HepG2 (cell line): ENCODE measurements at regions not wholly inside any gene's neighbourhood (a gene's known extent, or its start where the extent isn't known, plus 50 kb on each side); places are given as distances from the start of the nearest gene placed in this dataset.

ENCODE experiments used
- ATAC-seq: fragments of 200-7000 bp; cut with Tn5 transposase; 3 replicates; pipeline ENCODE4 v1.9.1; 2020; ENCODE audit warnings: mild to moderate bottlenecking, moderate library complexity
- BruUV-seq: library from RNA; stranded (reverse); fragments of 400-500 nt; replicated peaks from 2 replicates; lab custom pipeline; 2021; lab: Mats Ljungman, UMichigan
- CTCF ChIA-PET: fragments of 300-600 bp; formaldehyde crosslinking; extraction: SDS; loops from one replicate; lab custom pipeline; 2021; ENCODE audit warnings: low total read pairs, inconsistent platforms, low intra/inter-chr PET ratio; lab: Yijun Ruan, JAX
- POLR2A ChIA-PET: fragments of 350-600 bp; sonication (Branson Sonifier 250); formaldehyde crosslinking; loops from one replicate; lab custom pipeline; 2020; ENCODE audit warnings: antibody characterized with exemption, inconsistent platforms; lab: Yijun Ruan, JAX
- DNase-seq: peaks from one replicate; pipeline ENCODE4 v3.0.0-alpha.2; 2015; ENCODE audit warnings: low spot score
- FAIRE-seq: peaks from 3 replicates; lab custom pipeline; 2011; peaks lifted over from hg19 to GRCh38; lab: Jason Lieb, UNC
- H2AFZ ChIP-seq: one replicate; pipeline ENCODE4 v1.6.1; 2011; ENCODE audit warnings: low read length, inconsistent platforms
- H3K27ac ChIP-seq: fragments of 300-600 bp; 3 replicates; pipeline ENCODE4 v1.8.0; 2011; ENCODE audit warnings: mixed run types, mild to moderate bottlenecking, mixed read lengths, low read length, inconsistent platforms; ENCODE audit not compliant: insufficient read depth; ENCODE audit errors: extremely low read length
- H3K27me3 ChIP-seq, 2 experiments: fragments of 200-600 bp in 1 of 2; 2 replicates in 1 of 2; 3 replicates in 1 of 2; pipeline versions ENCODE4 v1.6.0 to v1.8.0; 2011; ENCODE audit warnings: low read length in 2 of 2, mild to moderate bottlenecking in 2 of 2, moderate library complexity in 2 of 2, inconsistent platforms in 1 of 2; ENCODE audit not compliant: insufficient read depth in 2 of 2, control insufficient read depth in 1 of 2
- H3K36me3 ChIP-seq, 2 experiments: fragments of 200-600 bp in 1 of 2; replicated peaks in 1 of 2; 2 replicates in 1 of 2; 3 replicates in 1 of 2; pipeline versions ENCODE4 v1.5.1 to v1.8.0; 2011; ENCODE audit warnings: low read length in 2 of 2, inconsistent platforms in 1 of 2; ENCODE audit not compliant: insufficient read depth in 2 of 2, control insufficient read depth in 1 of 2
- H3K4me1 ChIP-seq: 2 replicates; pipeline ENCODE4 v1.5.1; 2012; ENCODE audit warnings: low read length, inconsistent platforms; ENCODE audit not compliant: insufficient read depth
- H3K4me2 ChIP-seq: 2 replicates; pipeline ENCODE4 v1.6.0; 2011; ENCODE audit warnings: low read depth, low read length, inconsistent platforms
- H3K4me3 ChIP-seq, 3 experiments: fragments of 200-600 bp in 1 of 3; sonication (generic), shearing (Covaris generic) in 1 of 3; replicated peaks in 1 of 3; 2 replicates each; pipeline ENCODE4 v1.5.1; 2011 to 2016; ENCODE audit warnings: low read length in 3 of 3, inconsistent platforms in 2 of 3, low read depth in 2 of 3, mild to moderate bottlenecking in 2 of 3, control low read depth in 1 of 3, mixed read lengths in 1 of 3; ENCODE audit not compliant: insufficient read depth in 1 of 3
- H3K79me2 ChIP-seq: one replicate; pipeline ENCODE4 v1.6.1; 2011; ENCODE audit warnings: low read length, inconsistent platforms; ENCODE audit not compliant: insufficient read depth
- H3K9ac ChIP-seq: 2 replicates; pipeline ENCODE4 v1.6.0; 2011; ENCODE audit warnings: mild to moderate bottlenecking, low read depth, low read length, inconsistent platforms; ENCODE audit not compliant: insufficient read depth
- H3K9me3 ChIP-seq: 2 replicates; pipeline ENCODE4 v1.5.1; 2012; ENCODE audit warnings: mild to moderate bottlenecking, low read length
- H4K20me1 ChIP-seq: 2 replicates; pipeline ENCODE4 v1.6.0; 2011; ENCODE audit warnings: inconsistent platforms, mild to moderate bottlenecking, low read length, moderate library complexity; ENCODE audit not compliant: insufficient read depth
- CBX2 ChIP-seq, 2 experiments: fragments of 200-600 bp in 1 of 2; sonication (generic); formaldehyde crosslinking in 1 of 2; IDR thresholded peaks; 2 replicates each; pipeline versions ENCODE4 v1.7.0 to v1.8.1; 2018 to 2022; ENCODE audit warnings: low read depth in 2 of 2, low read length in 1 of 2, mild to moderate bottlenecking in 1 of 2, missing genetic modification reagents in 1 of 2
- EEA1 ChIP-seq: sonication (generic); formaldehyde crosslinking; IDR thresholded peaks from 2 replicates; pipeline ENCODE4 v1.5.1; 2020; ENCODE audit warnings: mild to moderate bottlenecking, missing genetic modification reagents, borderline replicate concordance
- FOXJ3 ChIP-seq: sonication (generic); formaldehyde crosslinking; IDR thresholded peaks from 2 replicates; pipeline ENCODE4 v1.4.0; 2020; ENCODE audit warnings: missing genetic modification reagents, mild to moderate bottlenecking, borderline replicate concordance
- MAF1 ChIP-seq: sonication (generic); formaldehyde crosslinking; IDR thresholded peaks from 2 replicates; pipeline ENCODE4 v1.5.0; 2020; ENCODE audit warnings: missing genetic modification reagents, borderline replicate concordance
- PRMT3 ChIP-seq: sonication (generic); formaldehyde crosslinking; IDR thresholded peaks from 2 replicates; pipeline ENCODE4 v1.8.1; 2022; ENCODE audit warnings: low read depth, mild to moderate bottlenecking, moderate library complexity, missing genetic modification reagents, borderline replicate concordance
- ZFP37 ChIP-seq: sonication (generic); formaldehyde crosslinking; IDR thresholded peaks from 2 replicates; pipeline ENCODE4 v1.4.0; 2020; ENCODE audit warnings: missing genetic modification reagents, borderline replicate concordance
- ZNF326 ChIP-seq: sonication (generic); formaldehyde crosslinking; IDR thresholded peaks from 2 replicates; pipeline ENCODE4 v1.4.0; 2020; ENCODE audit warnings: missing genetic modification reagents, borderline replicate concordance
- ZNF547 ChIP-seq: sonication (generic); formaldehyde crosslinking; IDR thresholded peaks from 2 replicates; pipeline ENCODE4 v1.5.1; 2020; ENCODE audit warnings: mild to moderate bottlenecking, missing genetic modification reagents
- ZSCAN20 ChIP-seq: sonication (generic); formaldehyde crosslinking; IDR thresholded peaks from 2 replicates; pipeline ENCODE4 v1.4.0; 2020; ENCODE audit warnings: missing genetic modification reagents, mild to moderate bottlenecking, borderline replicate concordance
- WGBS: methylation state at CpG from one replicate; pipeline ENCODE4 v1.1.6; 2017; ENCODE audit warnings: low lambda C conversion rate; 5-methylcytosine and 5-hydroxymethylcytosine counted together
- in situ Hi-C: cut with HindIII; loops from 2 replicates; pipeline ENCODE4 v1.10.0; 2017; ENCODE audit warnings: low pct_unique_long_range_greater_than_20kb; ENCODE audit not compliant: extremely low pct_ligation_motif_present
- intact Hi-C: fragments of 100-400 bp; cut with micrococcal nuclease; formaldehyde crosslinking; loops from one replicate; pipeline ENCODE4 v1.10.0; 2022; ENCODE audit not compliant: unreplicated experiment
- TF ChIP-seq, protein P1 (sequence below): fragments of 450-650 bp; IDR thresholded peaks from 2 replicates; pipeline ENCODE4 v1.6.1; 2016
- TF ChIP-seq, protein P2 (sequence below): sonication (generic); formaldehyde crosslinking; IDR thresholded peaks from 2 replicates; pipeline ENCODE4 v1.9.0; 2021; ENCODE audit warnings: missing genetic modification reagents, mild to moderate bottlenecking, borderline replicate concordance

GRCh38 chr2:80852079-80852807, 547.7 kb upstream of the LRRTM1 start:
- Histone ChIP-seq H3K9ac (no peak overlapping the region), H3K27me3 (no peaks in the 10 kb centered on the region), H3K36me3 (no peaks in the 10 kb centered on the region), H3K4me2 (no peak overlapping the region), H3K4me1 (no peaks in the 10 kb centered on the region), H4K20me1 (no peaks in the 10 kb centered on the region), H3K79me2 (no peaks in the 10 kb centered on the region), H3K27ac (no peak overlapping the region), H3K4me3 (no peak overlapping the region), H2AFZ (no peak overlapping the region), H3K9me3 (peaks cover 88% of the 10 kb centered on the region)
- CTCF ChIA-PET, result no interaction called here
- BruUV-seq, result no TSS peak
- TF ChIP-seq, protein P1, sequence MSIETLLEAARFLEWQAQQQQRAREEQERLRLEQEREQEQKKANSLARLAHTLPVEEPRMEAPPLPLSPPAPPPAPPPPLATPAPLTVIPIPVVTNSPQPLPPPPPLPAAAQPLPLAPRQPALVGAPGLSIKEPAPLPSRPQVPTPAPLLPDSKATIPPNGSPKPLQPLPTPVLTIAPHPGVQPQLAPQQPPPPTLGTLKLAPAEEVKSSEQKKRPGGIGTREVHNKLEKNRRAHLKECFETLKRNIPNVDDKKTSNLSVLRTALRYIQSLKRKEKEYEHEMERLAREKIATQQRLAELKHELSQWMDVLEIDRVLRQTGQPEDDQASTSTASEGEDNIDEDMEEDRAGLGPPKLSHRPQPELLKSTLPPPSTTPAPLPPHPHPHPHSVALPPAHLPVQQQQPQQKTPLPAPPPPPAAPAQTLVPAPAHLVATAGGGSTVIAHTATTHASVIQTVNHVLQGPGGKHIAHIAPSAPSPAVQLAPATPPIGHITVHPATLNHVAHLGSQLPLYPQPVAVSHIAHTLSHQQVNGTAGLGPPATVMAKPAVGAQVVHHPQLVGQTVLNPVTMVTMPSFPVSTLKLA, result no peak
- TF ChIP-seq PRMT3 (CRISPR knock-in tag), result no peak
- TF ChIP-seq CBX2 (IDR thresholded peaks at IDR 0.05; ENCODE audit: low read depth, low read length), result no peak
- no peak for TF ChIP-seq CBX2 (CRISPR knock-in tag; IDR thresholded peaks at IDR 0.05; ENCODE audit: low read depth)
- no peak for TF ChIP-seq ZNF326 (CRISPR knock-in tag)
- no peak for TF ChIP-seq ZSCAN20 (CRISPR knock-in tag)
- TF ChIP-seq FOXJ3 (CRISPR knock-in tag), result no peak
- TF ChIP-seq, protein P2, sequence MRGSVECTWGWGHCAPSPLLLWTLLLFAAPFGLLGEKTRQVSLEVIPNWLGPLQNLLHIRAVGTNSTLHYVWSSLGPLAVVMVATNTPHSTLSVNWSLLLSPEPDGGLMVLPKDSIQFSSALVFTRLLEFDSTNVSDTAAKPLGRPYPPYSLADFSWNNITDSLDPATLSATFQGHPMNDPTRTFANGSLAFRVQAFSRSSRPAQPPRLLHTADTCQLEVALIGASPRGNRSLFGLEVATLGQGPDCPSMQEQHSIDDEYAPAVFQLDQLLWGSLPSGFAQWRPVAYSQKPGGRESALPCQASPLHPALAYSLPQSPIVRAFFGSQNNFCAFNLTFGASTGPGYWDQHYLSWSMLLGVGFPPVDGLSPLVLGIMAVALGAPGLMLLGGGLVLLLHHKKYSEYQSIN (CRISPR knock-in tag), result no peak
- TF ChIP-seq ZNF547 (CRISPR knock-in tag), result no peak
- TF ChIP-seq MAF1 (CRISPR knock-in tag), result no peak
- TF ChIP-seq ZFP37 (CRISPR knock-in tag), result no peak
- no peak for TF ChIP-seq EEA1 (CRISPR knock-in tag)
- no peak for DNase-seq
- POLR2A ChIA-PET, result no interaction called here
- no peak for FAIRE-seq
- in situ Hi-C loops (no loop called here), intact Hi-C loops (no loop called here)
- 3% methylated on average over 4 of the region's 4 CpGs for whole genome bisulfite sequencing
- ATAC-seq, result no peak
